Tibial artery (tissue), 4 donors: ENCODE measurements at regions not wholly inside any gene's neighbourhood (a gene's known extent, or its start where the extent isn't known, plus 50 kb on each side); places are given as distances from the start of the nearest gene placed in this dataset.

Experiments used
- DNase-seq, 2 donors: peaks; one replicate each; pipeline ENCODE4 v3.0.0-alpha.2; 2019
- H3K27ac ChIP-seq, 2 donors: fragments of 200-600 bp; sonication (generic) in 1 of 2; 1 replicate in 1 of 2; 2 replicates in 1 of 2; pipeline ENCODE4 v1.5.1; 2018 to 2019; ENCODE audit warnings: mild to moderate bottlenecking in 1 of 2
- H3K27me3 ChIP-seq, 2 donors: fragments of 200-600 bp; sonication (generic) in 1 of 2; one replicate each; pipeline versions ENCODE4 v1.5.1 to v1.6.0; 2016 to 2019
- H3K36me3 ChIP-seq, 3 donors: fragments of 200-600 bp; sonication (generic) in 2 of 3; one replicate each; pipeline ENCODE4 v1.5.1; 2016 to 2019; ENCODE audit warnings: mild to moderate bottlenecking in 2 of 3
- H3K4me1 ChIP-seq, 4 donors: fragments of 200-600 bp; sonication (generic) in 2 of 4; 1 replicate in 3 of 4; 2 replicates in 1 of 4; pipeline ENCODE4 v1.5.1; 2016 to 2019
- H3K4me3 ChIP-seq, 2 donors: fragments of 200-600 bp; sonication (generic) in 1 of 2; 1 replicate in 1 of 2; 2 replicates in 1 of 2; pipeline ENCODE4 v1.5.1; 2018 to 2019; ENCODE audit warnings: mild to moderate bottlenecking in 2 of 2
- H3K9me3 ChIP-seq, 3 donors: fragments of 200-600 bp; sonication (generic) in 1 of 3; one replicate each; pipeline ENCODE4 v1.5.1; 2016 to 2019
- intact Hi-C: fragments of 100-400 bp; cut with DNase I; formaldehyde crosslinking; loops from one replicate; pipeline ENCODE4 v1.15.0; 2023; ENCODE audit warnings: low total_unique reads
- TF ChIP-seq, protein P1 (sequence below), 2 experiments: fragments of 200-600 bp in 1 of 2; fragments of 450-650 bp in 1 of 2; IDR thresholded peaks; one replicate each; pipeline ENCODE4 v1.5.1; 2017 to 2019; ENCODE audit warnings: antibody characterized with exemption in 2 of 2, mild to moderate bottlenecking in 1 of 2, moderate library complexity in 1 of 2

DNA sequence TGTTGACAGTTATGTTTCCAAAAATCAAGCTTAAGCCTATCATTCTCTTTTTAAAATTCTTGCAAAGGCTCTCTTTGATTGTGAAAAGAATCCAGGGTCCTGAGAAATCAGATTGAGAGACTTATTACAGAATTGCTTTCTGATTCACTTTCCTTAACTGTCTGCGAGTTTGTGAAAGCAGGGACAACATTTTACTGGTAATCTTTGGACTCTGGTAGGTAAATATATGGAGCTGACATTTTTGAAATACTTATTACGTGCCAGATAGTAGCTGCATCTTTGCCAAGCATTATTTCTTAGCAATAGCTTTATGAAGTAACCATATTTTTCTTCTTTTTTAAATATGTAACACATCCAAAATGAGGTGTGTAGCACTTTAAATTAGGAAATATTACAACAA, 570.9 kb downstream of the CMPK2 start:
- Histone ChIP-seq H3K4me3 (no peak overlapping the region), H3K36me3 (no peaks in the 10 kb centered on the region), H3K4me1 (no peaks in the 10 kb centered on the region), H3K27me3 (no peaks in the 10 kb centered on the region), H3K9me3 (no peaks in the 10 kb centered on the region), H3K27ac (no peak overlapping the region)
- DNase-seq = no peak
- intact Hi-C loops = no loop called here
- TF ChIP-seq, protein P1, sequence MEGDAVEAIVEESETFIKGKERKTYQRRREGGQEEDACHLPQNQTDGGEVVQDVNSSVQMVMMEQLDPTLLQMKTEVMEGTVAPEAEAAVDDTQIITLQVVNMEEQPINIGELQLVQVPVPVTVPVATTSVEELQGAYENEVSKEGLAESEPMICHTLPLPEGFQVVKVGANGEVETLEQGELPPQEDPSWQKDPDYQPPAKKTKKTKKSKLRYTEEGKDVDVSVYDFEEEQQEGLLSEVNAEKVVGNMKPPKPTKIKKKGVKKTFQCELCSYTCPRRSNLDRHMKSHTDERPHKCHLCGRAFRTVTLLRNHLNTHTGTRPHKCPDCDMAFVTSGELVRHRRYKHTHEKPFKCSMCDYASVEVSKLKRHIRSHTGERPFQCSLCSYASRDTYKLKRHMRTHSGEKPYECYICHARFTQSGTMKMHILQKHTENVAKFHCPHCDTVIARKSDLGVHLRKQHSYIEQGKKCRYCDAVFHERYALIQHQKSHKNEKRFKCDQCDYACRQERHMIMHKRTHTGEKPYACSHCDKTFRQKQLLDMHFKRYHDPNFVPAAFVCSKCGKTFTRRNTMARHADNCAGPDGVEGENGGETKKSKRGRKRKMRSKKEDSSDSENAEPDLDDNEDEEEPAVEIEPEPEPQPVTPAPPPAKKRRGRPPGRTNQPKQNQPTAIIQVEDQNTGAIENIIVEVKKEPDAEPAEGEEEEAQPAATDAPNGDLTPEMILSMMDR (IDR thresholded peaks at IDR 0.05) = no peak

DNA sequence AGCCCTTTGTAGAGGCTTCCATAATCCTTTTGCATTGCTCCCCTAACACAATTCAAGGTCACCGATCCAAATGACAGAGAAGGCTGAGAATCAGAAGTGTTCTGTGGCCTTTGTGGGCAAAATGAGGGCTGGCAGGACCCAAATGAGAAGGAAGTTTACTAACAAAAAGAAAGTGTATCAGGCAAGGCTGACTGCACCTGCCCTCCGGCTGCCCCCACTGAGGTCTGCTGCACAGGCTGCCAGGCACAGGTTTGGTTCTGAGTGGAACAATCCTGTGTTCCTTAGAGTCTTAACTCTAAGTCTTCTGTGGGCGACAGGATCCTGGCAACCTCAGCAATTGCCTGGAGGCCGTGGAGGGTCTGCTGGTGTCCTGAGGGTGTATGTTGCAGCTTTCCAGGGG, 568.5 kb downstream of the CMPK2 start:
- intact Hi-C loops = no loop called here
- H3K27me3 ChIP-seq = no peaks in the 10 kb centered on the region
- H3K4me3 ChIP-seq = no peak overlapping the region
- no peaks in the 10 kb centered on the region for H3K4me1 ChIP-seq
- no peaks in the 10 kb centered on the region for H3K9me3 ChIP-seq
- no peak for DNase-seq
- H3K36me3 ChIP-seq = no peaks in the 10 kb centered on the region
- TF ChIP-seq, protein P1 (IDR thresholded peaks at IDR 0.05) = no peak
- no peak overlapping the region for H3K27ac ChIP-seq

DNA sequence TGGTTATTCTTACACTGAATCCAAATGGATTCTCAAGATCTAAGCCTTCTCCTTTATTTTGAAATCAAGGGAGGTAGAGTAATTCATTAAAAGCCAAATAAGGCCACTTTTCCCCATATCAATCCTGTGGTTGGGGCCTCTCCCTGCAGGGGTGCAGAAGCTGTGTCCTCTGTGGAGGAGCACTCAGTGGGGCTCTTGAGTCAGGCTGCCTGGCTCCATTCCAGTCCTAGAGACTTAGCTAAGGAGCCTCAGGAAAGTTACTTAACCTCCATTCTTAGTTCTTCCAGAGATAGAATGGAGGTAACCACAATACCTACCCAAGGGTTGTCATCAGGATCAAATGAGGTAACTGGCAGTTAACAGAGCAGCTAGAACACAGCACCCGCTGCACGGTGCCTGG, 564.3 kb downstream of the CMPK2 start:
- no peaks in the 10 kb centered on the region for H3K36me3 ChIP-seq
- TF ChIP-seq, protein P1 (IDR thresholded peaks at IDR 0.05) = no peak
- intact Hi-C loops = no loop called here
- no peaks in the 10 kb centered on the region for H3K27me3 ChIP-seq
- no peaks in the 10 kb centered on the region for H3K4me1 ChIP-seq
- no peaks in the 10 kb centered on the region for H3K9me3 ChIP-seq
- no peak overlapping the region for H3K27ac ChIP-seq
- no peak for DNase-seq
- no peak overlapping the region for H3K4me3 ChIP-seq

DNA sequence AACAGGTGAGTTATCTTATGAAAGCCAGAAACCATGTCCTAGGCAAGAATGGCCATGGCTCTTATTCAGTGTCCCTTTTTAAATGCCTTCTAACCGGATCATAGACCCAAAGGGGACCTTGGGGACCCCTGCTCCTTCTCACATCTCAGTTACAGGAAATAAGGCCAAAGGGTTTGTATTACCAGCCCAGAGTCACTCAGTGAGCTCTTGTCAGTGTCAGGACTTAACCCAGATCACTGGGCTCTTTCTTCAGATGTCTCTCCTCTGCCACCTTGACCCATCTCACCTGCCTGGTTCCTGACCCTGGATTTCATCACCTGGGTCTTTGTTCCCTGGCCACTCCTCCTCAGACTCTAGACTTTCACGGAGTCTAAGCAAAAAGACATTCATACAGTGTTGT, 556.7 kb downstream of the CMPK2 start:
- H3K27ac ChIP-seq = no peak overlapping the region
- TF ChIP-seq, protein P1 (IDR thresholded peaks at IDR 0.05) = no peak
- no peaks in the 10 kb centered on the region for H3K4me1 ChIP-seq
- no peaks in the 10 kb centered on the region for H3K9me3 ChIP-seq
- no peak overlapping the region for H3K4me3 ChIP-seq
- intact Hi-C loops = no loop called here
- no peak for DNase-seq
- H3K27me3 ChIP-seq = peaks cover 0 to 8% of the 10 kb centered on the region in 2 donors
- no peaks in the 10 kb centered on the region for H3K36me3 ChIP-seq

DNA sequence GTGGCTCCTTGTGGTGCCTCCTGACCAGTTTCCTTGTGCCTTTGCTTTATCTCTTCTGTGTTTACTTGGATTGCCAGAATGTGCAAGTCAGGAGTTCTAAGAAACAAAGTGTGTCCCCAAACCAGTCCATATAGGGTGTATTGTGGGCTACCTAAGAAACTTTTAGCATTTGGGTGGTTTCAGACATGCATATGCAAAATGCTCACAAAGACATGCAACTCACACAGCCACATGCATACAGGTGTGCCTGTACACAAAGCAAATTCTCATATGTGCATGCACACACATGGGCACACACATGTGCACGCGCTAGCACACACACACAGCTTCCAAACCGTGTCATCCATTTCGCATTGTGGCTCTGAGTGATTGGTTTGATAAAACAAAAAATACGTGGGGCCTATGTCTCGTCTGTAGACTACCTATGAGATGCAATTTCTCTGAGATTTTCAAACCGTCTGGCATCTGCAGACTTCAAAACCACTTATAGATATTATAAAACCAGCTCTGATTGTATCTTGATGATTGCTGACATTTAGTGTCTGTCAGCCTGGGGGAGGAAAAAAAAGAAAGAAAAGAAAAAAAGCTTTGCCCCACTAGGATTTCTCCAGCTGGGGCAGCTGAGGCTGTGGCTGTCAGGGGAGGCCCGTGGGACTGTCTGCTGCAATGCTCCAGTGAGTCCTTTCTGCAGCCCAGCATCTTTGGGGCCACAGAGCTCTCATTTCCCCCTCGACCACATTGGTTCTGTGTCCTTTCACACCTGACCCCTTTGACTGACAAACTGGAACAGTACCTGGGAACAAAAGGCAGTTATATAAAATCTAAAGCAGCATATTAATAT, 556.1 kb downstream of the CMPK2 start:
- Histone ChIP-seq H3K27ac (no peak overlapping the region), H3K9me3 (no peaks in the 10 kb centered on the region), H3K4me1 (no peaks in the 10 kb centered on the region), H3K36me3 (no peaks in the 10 kb centered on the region), H3K4me3 (no peak overlapping the region), H3K27me3 (peaks cover 0 to 8% of the 10 kb centered on the region in 2 donors)
- no peak for DNase-seq
- TF ChIP-seq, protein P1 (IDR thresholded peaks at IDR 0.05) = no peak
- intact Hi-C loops = no loop called here
